ENCODE measurements at regions not wholly inside any gene's neighbourhood (a gene's known extent, or its start where the extent isn't known, plus 50 kb on each side); places are given as distances from the start of the nearest gene placed in this dataset.
"Not testable (repeated sequence)": the region's sequence is repeated elsewhere in the genome, so short reads cannot be mapped to it uniquely, and the experiment has no call there.

DNA sequence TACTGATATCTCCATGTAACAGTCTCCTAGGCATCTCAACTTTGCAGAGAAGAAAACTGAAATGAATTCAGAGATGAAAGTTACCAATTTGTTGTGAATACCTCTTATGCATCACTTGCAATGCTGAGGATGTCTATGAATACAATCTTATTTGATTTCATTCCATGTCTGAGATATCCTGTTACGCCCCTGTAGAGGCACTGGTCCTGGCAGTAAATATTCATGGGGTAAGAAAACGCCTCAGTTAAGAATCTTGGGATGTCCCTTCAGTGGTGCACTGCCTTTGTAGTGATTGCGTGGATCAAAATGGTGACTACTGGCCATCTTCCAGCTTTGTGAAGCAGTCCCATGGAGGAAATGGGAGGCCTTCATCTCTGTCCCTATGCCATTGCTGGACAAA, 229.1 kb upstream of the C9orf72 start:
- DNase-seq = no peak

DNA sequence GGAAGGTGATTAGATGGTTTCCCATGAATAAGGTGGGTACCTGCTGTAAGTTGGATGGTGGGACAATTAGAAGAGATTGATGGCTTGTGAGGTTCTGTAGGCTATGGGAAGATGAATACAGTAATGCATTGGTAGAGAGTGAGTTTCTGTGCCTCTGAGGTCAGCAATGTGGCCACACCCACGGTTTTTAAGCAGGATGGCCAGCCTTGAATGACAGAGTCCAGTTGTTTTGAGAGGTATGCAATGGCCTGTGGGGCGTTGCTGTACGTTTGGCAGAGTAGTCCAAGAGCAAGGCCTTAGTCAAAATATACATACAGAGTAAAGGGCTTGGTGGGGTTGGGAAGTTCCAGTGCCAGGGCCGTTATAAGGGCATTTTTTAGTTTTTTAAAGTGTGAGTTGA, 235.6 kb upstream of the C9orf72 start:
- no peak for DNase-seq

DNA sequence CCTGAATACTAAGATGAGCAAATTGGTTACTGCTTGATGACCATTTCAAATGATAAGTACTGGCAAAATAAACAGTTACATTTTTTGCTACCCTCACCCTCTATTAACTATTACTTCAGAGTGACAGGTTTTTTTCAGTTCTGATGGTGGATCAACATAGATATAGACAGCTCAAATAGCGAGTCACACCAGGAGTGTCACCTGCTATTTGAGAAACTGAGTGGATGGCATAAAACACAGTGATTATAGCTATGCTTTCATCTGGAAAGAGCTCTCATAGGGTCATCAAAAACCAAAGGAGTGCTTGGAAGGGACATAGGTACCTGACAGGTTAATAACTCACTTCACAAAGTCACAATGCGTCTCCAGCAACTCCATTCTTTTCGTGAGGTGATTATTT, 244.5 kb upstream of the C9orf72 start:
- DNase-seq = no peak

DNA sequence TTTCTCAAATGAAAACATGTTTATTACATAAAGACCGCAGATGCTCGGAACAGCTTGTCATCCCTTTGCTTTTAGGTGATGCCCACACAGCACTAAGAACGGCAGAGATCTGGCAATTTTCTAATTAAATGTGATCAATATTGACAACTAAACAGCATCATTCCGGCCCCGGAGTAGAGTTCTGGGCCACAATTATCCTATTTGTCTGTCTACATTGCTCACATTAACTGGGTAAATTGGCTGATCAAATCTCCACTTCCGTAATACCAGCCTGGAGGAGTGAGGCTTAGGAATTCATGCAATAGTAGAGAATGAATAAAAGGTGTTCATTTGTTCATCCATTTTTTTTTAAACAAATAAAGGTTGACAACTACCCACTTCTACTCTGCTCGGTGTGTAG, 245.1 kb upstream of the C9orf72 start:
- no peak for DNase-seq

DNA sequence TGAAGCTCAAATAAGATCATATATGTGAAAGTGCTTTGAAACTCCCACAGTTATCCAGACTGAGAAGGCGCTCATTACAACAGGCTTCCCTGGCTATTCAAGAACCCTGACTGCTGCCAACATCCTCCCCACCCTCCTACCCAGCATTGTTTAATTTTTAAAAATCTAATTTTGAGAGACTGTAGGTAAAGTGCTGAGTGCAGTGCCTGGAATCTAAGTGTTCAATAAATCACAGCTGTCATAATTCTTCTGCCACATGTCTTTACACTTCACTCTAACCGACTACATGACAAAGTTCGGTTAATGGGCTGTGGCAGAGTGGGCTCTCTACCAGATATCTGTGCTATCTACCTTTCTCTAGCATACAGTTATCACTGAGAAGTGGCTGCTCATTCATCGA, 255.6 kb upstream of the C9orf72 start:
- DNase-seq = no peak

DNA sequence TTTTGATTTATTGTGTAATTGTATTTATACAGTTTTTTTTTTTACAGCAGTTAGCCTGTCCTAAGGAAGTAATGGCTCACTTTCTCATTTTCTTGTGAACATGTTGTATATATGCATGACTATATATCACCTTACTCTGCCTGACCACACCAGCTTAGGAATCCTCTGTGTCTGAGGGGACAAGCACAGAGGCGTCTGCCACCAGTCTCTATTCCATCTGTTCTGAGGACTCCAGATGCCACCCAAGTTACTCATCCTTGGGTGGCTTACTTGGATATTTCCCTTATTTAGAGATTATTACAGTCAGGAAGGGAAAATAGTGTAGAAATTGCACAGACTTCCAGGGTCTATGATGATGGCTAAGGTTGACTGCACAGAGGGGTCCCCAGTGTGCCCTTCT, 256.3 kb upstream of the C9orf72 start:
- no peak for DNase-seq

DNA sequence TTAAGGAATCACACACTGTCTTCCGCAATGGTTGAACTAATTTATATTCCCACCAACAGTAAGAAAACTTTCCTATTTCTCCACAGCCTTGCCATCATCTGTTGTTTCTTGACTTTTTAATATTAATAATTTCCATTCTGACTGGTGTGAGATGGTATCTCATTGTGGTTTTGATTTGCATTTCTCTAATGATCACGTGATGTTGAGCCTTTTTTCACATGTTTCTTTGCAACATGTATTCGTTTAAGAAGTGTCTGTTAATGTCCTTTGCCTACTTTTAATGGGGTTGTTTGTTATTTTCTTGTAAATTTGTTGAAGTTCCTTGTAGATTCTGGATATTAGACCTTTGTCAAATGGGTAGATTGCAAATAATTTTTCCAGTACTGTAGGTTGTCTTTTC, 258.8 kb upstream of the C9orf72 start:
- not testable (repeated sequence) for DNase-seq

DNA sequence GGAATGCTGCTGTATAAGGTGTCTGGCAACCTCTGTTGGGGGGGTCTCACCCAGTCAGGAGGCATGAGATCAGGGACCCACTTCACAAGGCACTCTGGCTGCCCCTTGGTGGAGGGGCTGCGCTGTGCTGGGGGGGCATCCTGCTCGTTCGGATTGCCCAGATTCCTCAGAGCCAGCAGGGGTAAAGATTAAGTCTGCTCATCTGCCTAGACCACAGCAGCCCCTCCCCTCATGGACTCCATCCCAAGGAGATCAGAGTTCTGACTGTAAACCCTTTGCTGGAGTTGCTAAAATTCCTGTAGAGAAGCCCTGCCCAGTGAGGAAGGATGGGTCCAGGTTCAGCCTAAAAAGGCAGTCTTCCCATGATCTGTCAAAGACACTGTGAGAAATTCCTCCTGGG, 262.0 kb upstream of the C9orf72 start:
- DNase-seq = no peak

DNA sequence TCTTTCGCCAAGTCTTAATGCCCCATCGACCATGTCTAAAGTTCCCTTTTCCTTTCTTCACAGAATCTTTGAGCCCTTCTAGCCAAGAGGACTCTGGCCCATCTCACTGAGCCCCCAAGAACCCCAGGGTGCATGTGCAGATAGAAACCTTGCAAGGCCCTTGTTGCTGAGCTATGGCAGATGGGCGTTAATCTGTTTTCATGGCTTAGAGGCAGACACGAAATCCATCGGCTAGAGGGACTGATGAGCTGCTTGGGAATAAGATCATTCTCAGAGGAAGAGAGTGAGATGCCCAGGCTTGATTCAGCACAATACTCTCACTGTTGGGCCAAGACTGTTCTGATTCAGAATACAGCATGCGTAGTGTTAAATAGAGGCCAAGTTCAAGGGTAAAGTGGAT, 262.5 kb upstream of the C9orf72 start:
- no peak for DNase-seq

DNA sequence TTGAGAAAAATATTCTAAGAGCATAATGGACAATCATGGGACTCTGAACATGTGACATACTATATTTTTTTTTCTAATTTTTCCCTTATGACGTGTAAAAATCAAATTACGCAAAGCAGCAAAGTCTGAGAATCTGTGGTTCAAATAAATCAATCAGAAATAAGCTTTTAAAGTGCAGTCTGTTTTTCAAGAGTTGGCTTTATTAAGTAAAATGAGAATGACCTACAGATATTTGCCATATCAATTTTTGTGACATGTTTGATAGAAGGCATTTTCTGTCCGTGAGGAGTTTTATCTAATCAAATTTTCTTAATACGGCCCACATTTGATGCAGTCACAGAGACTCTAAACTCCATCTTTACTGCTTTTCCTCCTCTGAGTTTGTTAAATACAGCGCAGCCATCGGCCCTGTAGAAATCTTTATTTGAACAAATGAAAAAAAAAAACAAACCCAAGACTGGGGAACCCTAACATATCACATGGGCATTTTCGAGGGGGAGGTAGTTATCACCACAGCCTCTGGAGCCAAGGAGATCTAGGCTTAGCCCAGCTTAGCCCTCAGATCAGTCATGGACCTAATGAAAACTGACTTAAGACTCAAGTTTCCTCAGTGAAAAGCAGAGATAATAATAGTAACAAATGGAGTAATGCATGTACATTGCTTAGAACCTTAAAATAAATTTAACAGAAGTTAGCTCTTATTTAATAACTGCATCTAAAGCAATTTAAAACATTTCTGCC, 263.6 kb upstream of the C9orf72 start:
- no peak for DNase-seq

DNA sequence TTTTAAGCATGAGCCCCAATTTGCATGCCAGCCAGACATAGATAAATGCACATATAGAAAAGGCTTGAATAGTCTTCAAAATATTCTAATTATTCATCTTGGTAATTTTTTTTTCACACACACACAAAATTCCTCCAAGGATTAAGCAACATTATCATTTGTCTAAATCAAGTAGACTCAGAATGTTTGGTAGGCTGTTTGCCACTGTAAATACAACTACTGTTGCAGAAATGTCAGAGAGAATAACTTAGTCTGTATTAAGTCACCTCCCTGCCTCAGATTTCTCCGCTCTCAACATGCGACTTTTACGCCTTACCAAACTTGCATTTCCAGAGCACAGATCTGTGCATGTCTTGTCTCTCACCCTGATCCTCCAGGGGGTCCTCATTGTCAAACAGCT, 265.6 kb upstream of the C9orf72 start:
- no peak for DNase-seq

DNA sequence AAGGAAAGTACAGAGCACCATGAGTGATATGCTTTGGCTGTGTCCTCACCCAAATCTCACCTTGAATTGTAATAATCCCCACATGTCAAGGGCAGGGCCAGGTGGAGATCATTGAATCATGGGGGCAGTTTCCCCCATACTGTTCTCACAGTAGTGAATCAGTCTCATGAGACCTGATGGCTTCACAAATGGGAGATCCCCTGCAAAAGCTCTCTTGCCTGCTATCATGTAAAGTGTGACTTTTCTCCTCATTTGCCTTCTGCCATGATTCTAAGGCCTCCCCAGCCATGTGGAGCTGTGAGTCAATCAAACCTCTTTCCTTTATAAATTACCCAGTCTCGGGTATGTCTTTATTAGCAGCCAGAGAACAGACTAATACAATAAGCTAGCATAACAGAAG, 266.5 kb upstream of the C9orf72 start:
- DNase-seq = not testable (repeated sequence)

DNA sequence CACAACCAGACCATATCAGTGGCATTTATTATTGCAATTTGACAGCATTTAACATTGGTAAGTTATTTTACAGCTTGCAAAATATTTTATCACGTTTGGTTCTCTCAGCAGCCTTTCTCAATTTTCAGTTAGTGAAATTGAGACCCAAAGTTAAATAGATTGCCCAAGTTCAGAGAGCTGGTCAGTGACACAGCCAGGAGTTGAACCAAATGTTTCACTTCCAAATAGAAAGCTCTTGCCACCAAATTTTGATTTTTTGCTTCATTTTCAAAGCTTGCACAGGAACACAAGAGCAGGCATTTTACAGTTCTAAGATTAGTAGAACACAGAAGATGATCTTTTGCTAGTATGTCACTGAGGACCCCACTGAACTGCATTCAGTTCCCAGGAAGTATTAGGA, 271.5 kb upstream of the C9orf72 start:
- DNase-seq = no peak

DNA sequence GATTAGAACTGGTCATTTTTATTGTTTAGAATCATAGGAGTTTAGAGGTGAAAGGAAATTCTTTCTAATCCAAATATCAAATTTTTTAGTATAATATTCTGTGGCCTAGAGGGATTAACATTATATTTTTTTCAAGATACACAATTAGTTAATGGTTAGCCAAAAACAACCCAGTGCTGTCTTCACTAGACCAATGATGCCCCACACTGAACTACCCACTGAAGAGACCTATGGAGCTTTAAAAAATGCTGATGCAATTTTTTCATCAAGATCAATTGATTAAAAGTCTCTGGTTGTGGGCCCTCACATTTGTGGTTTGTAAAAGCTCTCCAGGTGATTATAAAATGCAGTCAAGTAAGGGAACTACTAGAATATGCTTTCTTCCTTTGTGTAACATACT, 274.1 kb upstream of the C9orf72 start:
- no peak for DNase-seq

DNA sequence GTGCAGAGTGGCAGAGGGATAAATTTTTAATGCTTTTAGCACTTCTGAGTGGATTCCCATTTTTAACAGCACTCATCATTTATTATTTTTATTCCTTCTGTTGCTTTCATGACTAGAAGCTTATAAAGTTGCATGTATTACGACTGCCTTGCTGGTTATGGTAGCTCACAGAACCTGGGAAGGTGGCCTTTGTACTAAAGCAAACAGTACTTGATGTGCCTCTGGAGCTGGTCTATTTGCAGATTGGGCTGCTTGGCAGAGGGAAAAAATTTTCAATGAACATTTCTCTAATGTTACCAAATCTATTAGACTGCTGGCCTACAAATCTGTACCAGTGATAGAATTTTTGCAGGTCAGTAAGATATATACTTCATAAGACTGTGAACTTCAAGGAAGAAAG, 274.5 kb upstream of the C9orf72 start:
- DNase-seq = no peak

DNA sequence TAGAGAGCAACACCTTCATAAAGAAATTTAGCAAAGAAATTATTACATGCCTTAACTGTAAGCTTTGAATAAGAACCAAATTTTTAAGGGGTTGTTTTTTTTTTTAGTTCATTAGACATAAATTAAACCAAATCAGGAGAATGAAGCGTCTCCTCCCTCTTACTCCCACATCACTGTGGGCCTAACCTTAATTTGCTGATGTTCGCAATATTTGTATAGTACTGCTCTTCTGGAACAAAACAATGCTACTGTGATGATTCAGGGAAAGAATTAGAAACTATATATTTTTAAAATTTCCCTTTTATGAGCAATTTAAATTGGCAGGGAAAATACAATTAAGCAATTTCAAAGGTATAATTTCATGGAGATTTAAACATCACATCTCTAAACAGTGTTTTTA, 275.0 kb upstream of the C9orf72 start:
- no peak for DNase-seq

DNA sequence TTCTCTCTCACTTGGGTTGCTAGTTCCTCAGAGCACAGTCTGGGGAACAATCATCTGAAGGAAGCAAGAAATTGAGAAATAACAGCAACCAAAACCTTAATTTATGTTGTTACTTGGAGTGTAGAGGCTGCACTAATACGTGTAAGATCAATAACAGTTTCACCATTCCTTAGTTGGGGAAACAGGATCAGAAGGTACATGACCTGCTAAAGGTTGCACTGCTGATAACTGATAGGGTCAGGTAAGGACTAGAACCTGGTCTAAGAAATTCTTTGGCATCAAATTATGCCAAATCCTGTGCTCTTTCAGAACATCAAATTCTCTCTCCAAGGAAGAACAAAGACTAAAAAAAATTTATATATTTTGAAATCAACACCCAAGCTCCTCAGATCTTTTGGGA, 278.6 kb upstream of the C9orf72 start:
- no peak for DNase-seq

DNA sequence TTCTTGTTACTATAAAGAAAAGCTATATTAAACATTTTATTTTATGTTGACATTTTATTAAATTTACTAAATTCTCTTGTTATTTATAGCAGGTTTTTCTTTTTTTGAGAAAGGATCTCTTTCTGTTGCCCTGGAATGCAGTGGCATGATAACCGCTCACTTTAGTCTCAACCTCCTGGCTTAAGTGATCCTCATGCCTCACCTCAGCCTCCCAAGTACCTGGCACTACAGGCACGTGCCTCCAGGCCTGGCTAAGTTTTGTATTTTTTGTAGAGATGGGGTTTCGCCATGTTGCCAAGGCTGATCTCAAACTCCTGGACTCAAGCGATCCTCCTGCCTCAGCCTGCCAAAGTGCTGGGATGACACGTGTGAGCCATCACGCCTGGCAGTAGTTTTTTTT, 280.2 kb upstream of the C9orf72 start:
- no peak for DNase-seq

DNA sequence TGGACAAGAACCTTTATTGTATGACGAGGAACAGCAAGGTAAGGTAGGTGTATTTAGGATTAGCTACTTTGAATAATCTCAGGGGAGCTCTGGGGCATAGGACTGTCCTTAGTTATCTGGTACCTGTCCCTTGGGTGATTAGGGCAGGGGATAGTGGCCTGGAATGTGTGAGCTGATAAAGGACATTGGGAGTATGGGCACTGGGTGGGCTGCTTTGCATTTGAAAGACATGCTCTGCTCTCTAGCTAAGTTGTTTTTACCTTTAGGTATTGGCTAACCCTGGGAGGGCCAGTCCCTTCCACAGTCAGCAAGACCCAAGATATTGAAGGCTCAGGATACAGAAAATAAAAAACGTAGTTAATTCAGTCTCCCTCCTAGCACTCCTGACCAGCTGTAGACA, 282.8 kb upstream of the C9orf72 start:
- DNase-seq = no peak

DNA sequence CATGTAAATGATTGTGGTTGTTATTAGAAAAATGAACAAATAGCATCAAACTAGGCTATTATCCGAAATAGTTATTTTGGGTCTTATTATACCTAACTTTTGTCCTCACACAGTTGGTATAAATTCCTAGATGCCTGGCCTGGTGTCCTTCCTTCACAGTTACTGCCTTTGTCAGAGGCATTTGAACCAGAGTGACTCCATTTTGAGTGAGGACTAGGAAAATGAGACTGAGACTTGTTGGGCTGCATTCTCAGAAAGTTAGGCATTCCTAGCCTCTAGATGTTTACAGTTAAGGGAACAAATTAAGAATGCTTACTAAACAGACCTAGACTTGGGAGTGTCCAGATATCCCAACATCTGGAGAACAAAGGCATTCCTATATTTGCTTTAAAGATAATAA, 283.5 kb upstream of the C9orf72 start:
- no peak for DNase-seq

DNA sequence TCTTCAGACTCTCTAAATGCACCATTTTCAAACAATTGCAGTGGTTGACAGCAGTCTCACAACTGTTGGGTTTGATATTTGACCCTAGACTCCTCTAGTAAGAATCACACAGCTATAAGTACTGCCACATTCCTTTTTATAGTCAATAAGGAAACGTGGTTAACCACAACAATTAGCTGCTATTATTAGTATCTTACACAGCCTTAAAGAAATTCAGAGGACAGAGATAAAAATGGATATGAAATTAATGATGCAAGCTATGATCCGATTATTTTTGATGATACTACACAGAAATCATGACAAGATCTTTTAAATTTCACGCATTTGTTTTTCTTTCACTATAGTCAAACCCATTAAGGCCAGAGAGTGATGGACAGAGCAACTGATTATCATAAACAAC, 288.6 kb upstream of the C9orf72 start:
- DNase-seq = no peak

DNA sequence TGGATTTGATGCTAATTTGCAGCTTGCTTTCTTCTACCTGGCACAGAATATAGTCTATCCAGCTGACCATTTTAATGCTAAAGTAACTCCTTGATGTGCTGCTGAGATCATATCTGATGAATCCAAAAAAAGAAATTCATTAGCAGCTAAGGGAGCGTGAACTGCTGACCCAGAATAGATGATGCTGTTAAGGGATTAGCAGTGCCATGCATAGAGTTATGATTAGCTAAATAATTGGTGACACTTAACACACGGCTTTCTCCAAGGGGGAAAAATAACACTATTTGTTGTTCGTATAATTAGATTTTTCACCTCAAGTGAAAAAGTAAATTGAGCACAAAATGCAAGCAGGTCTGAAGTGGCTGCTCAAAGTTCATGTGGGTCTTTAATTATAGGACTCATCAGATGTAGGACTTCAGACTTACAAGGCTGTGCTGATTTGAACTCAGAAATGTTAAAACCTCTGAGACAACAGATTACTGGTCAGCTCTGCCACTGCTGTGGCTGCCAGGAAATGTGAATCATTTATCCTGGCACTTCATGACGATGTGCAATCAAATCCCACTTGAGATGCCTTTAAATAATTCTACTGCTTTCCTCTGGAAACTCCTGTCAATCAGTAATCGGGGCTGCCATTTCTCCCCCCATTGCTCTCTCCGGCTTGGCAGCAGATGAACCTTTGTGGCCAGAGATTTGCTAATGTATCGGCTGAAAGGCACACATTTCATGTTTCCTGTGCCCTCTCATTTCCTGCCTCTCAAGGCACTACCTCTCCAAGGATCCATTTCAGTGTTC, 291.6 kb upstream of the C9orf72 start:
- no peak for DNase-seq

DNA sequence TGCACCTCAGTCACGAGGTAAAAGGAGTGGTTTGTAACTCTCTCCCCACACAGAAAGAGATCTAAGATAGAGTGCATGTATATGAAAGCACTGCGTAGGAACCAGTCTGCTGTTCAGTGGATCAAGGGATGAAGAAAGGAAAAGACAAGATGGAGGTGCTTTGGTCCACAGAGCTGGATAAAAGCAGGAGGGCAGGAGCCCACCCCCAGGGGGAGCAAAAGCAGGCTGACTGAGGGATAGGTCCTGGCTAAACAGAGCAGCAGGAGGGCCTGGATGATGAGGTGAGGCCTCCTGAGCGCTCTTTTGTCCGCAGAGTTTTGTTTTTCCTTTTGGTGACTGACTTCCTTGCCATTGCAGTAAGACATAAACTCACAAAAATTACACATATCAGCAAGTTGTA, 293.5 kb upstream of the C9orf72 start:
- no peak for DNase-seq

All from nucleus accumbens (tissue), 56 donors.